ENCODE measurements at regions not wholly inside any gene's neighbourhood (a gene's known extent, or its start where the extent isn't known, plus 50 kb on each side); places are given as distances from the start of the nearest gene placed in this dataset.
"Not testable (repeated sequence)": the region's sequence is repeated elsewhere in the genome, so short reads cannot be mapped to it uniquely, and the experiment has no call there.

DNA sequence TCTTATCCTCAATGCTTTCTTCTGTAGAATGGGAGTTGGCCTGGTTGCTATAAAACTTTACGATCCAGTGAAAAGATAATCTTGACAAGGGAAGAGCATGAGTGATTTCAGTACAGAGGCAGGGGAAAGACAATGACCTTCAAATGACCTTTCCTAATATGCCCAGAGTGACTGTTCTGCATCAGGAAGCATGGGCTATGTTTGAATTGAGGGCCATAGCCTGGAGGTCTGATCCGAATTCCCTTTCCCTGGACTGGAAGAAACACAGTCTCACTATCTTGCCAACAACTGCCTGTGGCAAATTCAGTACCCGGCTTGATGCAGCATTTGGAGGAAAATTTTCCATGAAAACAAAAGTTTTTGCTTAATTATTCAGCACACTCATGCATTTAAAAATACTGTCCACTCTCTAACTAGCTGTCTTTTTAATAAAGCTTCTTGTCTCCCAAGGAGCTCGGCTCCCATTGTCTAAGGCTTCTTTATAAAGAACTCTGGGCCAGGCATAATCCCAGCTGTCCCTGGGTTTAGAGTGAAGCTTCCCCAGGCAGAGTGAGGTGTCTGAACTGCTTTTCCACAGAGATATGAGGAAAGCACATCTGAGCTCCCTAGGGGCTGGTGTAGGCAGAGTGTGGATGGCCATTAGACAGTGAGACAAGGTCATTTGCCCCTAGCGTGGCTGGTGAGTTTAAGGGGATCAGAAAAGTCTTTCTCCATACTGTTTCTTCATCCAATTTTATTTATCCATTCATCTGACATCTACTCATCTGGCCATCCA, 132.7 kb upstream of the CADM1 start:
- no peak for DNase-seq (ENCODE audit: low read depth in 2 of 2)

DNA sequence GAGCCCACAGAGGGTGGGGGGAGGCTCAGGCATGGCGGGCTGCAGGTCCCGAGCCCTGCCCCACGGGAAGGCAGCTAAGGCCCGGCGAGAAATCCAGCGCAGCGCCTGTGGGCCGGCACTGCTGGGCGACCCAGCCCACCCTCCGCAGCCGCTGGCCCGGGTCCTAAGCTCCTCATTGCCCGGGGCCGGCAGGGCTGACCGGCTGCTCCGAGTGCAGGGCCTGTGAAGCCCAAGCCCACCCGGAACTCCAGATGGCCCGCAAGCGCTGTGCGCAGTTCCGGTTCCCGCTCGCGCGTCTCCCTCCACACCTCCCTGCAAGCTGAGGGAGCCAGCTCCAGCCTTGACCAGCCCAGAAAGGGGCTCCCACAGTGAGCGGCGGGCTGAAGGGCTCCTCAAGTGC, 129.8 kb upstream of the CADM1 start:
- not testable (repeated sequence) for DNase-seq (ENCODE audit: low read depth in 2 of 2)

DNA sequence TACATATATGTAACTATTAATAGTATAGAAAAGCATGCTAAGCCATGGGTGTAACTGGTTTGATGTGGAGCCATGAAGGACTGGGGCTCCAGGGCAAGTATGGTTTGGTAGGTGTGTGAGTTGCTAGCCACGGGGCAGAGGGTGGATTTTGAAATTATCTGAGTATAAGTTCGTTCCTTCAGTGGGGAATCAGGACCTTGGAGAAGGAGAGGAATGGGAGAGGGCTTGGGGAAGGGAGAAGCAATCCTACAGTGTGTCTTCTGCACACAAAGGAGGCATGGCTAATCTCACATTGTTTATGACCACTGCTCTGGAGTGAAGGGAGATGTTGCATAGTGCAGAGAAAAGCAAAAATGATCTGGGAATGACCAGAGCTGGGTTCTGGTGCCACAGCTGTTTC, 127.8 kb upstream of the CADM1 start:
- DNase-seq (ENCODE audit: low read depth in 2 of 2) = no peak

DNA sequence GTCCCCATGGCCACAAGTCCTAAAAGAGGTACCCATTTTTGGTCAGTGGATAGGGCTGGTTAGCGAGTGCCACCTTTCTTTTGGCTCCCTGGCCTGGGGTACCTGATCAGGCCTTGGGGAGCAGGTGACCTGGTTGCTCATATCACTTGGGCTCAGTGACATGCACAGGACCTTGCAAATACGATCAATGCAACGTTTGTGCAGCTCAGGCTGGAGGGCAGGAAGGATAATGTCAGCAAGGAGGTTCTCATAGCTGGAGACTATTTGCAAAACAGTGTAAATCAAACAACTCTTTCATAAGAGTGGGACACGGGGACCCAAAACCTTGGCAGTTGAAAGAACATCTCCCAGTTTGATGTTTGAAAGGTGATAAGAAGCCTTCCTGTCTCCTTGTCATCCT, 127.4 kb upstream of the CADM1 start:
- DNase-seq (ENCODE audit: low read depth in 2 of 2) = no peak

DNA sequence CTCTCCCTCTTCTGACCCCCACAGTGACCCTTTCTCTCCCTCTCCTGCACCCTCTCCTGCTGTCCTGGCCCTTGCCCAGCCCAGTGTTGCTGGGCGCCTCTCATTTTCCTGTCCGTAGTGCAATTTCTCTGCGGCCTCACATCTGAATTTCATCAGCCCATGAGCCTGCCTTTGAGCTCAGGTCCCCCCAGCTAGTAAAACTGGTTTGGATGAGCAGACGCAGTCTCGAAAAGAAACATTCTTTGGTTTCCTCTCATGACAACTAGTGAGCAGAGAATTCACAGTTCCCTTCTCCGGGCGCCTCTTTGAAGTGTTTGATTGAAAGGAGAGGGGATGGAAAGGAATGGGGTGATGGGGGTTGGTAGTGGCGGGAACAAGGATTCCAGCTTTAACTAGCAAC, 126.0 kb upstream of the CADM1 start:
- no peak for DNase-seq (ENCODE audit: low read depth in 2 of 2)

DNA sequence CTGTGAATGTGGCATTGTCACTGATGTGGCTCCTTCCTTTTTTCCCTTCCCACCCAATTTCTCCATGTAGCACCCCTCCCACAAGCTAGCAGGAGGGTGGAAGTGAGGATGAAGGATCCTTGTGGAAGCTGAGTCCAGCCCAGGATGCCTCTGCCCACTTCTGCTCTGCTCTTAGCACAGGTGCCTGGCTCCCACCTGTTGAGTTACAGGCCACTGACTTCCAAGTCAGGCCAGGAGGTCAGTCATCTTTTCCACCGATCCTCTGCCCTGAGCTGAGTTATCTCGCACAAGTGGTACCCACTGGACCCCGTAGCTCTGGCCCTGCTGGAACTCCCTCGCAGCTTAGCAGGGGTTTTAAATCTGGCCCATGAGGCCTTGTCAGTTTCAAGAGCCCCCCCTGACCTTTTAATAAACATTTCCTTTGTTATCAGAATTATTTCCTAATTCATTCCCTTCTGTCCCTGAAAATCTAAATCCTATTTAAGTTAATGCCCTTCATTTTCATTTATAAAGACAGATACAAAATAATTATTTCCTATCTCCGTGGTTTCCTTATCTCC, 125.3 kb upstream of the CADM1 start:
- no peak for DNase-seq (ENCODE audit: low read depth in 2 of 2)

DNA sequence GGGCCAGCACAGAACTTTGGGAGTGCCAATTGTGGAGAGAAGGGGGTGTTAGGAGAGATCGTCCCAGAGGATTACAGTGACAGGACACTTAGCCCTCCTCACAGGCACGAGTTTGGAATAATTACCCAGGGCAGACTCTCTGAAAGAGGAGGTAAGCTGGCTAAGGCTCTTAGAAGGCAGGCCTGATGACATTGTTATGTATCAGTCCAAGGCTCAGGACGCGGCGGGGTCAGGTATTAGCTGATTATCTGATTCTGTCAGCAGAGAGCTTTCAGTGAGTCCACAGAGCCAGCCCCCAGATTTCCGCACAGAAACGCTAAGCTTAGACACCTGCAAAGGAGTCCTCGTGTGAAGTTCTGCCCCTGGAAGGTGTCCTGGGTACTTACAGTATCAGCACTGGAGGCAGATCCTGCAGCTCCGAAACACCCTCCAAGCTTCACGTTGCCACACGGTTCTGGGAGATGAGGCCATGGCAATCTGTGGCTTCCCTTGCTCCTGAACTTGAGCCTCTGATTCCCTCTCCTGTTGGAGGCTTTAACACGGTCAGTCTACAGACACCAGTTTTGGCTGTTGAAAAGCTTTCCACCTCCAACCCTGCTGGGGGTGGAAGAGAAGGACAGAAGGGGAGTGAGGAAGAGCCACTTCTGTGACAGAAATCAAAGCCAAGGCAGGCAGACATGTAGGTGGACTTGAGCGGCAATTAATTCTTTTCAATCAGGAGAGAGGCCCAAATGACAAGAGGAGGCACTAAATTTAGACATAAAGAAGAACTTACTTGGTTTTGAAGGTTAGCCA, 123.6 kb upstream of the CADM1 start:
- no peak for DNase-seq (ENCODE audit: low read depth in 2 of 2)

DNA sequence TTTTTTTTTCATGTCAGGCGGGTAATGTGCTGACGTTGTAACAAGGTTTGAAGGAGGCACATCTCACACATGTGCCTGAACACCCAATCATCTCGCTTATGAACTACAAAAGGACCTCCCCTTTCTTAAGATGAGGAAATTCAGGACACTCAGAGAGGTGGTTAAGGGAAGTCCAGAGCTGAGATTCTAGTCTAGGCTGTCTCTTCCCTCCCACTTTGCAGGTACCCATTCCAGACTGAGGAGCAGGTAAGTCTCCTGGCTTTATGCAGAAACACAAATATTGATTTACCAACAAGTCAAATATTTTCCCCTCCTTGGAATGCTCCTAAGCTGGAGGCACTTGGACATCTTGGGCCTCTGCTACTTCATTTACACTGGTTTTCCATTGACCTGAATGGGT, 122.9 kb upstream of the CADM1 start:
- no peak for DNase-seq (ENCODE audit: low read depth in 2 of 2)

DNA sequence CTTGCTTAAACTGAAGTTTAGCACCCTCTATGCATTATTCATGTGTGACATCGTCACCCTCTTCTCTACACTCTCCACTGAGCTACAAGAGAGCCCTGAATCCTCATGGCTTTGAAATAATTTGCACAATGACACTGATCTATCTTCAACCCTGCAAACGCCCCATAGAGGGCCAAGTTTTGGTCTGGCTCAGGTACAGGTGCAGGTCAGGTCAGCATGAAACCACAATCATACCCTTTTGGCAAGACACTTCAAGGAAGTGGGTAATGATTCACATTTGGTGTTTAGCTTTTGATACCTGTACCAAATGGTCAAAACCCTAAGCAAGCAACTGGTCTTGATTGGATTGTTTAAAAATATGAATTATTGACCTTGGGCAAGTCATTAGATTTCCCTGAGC, 122.2 kb upstream of the CADM1 start:
- DNase-seq (ENCODE audit: low read depth in 2 of 2) = no peak

DNA sequence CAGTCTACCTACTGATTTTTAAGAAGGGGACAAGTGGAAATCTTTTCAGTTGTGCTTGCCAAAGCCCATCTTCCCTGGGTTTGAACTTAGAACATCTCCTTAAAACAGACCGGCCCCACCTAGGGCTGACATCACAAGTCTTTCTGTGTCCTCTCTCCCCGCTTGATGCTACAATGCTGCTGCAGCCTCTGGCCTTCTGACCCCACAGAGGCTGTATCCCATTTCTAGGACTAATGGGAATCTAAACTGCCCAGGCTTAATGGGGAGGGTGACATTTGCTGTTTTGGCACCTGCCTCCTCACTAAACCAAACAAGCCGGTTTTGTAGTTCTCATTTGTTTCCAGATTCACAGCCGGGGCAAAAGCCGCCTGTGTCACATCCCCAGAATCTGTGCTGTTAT, 121.3 kb upstream of the CADM1 start:
- DNase-seq (ENCODE audit: low read depth in 2 of 2) = no peak

DNA sequence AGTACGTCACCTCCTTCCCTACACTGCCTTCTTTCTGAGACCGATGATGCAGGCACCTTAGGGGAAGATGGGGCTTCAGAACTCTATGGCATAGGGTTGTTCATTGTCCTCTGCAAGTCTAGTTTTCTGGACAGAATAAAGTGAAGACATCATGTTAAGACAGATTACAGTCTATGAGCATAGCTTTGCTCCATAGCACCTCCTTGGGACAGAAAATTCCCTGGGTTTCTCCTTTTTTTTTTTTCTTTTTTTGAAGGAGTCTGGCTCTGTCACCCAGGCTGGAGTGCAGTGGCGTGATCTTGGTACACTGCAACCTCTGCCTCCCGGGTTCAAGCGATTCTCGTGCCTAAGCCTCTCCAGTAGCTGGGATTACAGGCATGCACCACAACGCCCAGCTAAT, 119.8 kb upstream of the CADM1 start:
- no peak for DNase-seq (ENCODE audit: low read depth in 2 of 2)

DNA sequence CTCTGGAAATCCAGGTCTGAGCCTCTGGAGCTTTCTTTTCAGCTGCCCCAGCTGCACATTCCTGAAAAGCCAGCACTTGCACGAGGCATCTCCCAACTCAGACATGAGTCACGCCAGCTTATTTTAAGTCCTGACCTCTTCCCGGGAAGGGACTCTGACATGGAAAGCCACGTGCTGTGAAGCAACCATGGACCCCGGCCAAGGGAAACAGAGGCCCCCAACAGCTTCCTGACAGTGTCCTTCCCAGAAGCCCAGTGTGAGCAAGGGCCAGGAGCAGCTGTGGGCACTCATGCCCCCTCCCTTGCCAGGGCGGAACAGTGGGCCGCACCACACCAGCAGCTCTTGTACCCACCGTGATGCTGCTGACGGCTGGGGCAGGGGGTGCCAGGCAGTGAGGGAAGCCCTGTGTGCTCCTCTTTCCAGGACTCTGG, 118.8 kb upstream of the CADM1 start:
- no peak for DNase-seq (ENCODE audit: low read depth in 2 of 2)

DNA sequence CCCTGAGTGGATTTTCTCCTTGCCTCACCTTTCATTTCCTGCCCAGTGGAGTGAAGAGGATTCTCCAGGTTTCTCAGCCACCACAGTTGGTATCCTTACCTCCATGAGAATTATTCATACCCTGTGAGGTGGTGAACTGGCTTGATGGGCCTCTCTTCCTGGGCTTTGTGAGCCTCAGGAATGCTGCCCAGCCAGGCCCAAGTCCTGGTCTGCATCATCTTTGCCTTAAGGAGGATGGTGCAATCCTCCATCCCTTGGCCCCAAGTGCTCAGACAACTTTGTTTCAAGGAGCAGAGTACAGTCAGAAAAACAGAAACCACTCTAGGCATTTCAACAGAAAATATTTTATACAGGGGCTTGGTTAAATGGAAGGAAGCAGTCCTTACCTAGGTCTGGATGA, 114.2 kb upstream of the CADM1 start:
- no peak for DNase-seq (ENCODE audit: low read depth in 2 of 2)

DNA sequence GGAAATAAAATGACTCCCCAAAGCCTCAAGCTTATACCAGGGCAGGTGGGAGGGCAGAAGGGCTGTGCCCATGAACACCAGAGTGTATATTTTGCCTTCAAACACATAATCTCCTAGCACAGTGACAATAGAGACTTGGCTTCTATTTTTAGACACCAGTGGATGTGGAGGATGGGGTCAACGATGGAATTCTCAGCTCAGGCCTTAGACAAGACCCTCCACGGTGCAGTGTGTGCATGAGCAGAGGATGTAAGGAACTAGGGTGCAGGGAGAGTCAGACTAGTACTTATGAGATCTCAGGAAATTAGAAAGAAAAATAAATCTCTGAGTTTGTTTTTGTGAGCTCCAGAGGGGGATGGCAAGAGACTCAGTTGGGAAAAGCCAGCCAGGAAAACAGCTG, 113.6 kb upstream of the CADM1 start:
- DNase-seq (ENCODE audit: low read depth in 2 of 2) = no peak

DNA sequence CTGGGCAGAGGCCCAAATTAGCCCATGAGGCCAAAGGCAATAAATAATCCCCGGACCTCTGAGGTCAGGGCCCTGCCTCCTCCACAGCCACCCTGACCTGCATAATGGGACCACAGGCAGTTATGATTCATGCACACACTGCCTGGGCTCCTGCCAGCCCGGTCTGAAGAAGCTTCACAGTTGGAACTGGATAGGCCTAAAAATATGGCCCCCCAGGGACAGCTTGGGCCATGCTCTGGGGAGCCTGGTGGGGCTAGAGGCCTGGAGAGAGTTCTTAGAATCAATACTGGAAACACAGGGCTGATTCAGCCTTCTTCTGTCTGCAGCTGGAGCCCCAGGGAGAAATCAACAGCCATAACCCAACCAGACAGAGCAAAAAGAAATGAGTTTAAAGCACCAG, 112.8 kb upstream of the CADM1 start:
- DNase-seq (ENCODE audit: low read depth in 2 of 2) = no peak

DNA sequence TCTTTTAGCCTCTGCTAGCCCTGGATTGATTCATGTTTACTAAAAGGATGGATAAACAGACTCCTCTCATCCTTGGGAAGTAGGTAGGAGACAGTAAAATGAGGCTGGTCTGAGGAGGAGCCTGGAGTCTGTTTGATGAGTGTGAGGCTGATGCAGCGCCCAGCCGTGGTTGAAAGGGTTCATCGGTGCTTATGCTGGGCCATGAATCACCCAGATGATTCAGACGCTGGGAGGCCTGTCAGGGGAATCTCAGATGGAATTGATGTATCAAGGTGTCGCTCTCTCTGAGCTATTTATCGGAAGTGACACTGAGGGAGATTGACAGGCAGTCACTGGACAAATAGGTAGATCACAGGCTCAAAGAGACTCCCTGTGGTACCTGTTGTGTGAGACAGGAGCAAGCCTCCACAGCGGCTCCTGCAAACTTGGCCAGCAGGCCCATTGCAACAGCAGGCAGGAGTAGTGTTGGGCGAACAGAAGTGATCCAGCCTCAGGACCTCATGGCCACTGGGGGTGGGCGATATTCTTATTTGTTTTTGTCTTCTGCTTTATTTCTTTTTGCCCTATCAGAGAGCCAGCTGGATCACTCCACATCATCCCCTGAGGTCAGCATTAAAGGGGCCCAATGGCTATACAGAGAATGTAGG, 109.9 kb upstream of the CADM1 start:
- DNase-seq (ENCODE audit: low read depth in 2 of 2) = no peak

DNA sequence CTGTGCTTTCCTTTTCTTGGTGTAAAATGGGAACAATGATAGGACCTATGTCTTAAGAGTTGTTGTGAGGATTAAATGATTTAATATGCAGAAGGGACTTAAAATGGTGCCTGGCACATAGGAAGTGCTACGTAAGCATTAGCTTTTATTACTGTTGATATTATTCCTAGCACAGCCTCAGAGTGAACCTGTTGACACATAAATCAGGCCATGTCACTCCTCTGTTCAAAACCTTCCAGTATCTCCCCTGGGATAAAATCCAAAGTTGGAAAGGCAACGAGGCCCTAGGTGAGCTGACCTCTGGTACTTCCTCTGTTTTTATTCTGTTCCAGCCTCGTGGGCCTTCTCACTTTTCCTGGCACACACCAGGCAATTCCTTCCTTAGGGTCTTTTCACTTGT, 108.8 kb upstream of the CADM1 start:
- no peak for DNase-seq (ENCODE audit: low read depth in 2 of 2)

DNA sequence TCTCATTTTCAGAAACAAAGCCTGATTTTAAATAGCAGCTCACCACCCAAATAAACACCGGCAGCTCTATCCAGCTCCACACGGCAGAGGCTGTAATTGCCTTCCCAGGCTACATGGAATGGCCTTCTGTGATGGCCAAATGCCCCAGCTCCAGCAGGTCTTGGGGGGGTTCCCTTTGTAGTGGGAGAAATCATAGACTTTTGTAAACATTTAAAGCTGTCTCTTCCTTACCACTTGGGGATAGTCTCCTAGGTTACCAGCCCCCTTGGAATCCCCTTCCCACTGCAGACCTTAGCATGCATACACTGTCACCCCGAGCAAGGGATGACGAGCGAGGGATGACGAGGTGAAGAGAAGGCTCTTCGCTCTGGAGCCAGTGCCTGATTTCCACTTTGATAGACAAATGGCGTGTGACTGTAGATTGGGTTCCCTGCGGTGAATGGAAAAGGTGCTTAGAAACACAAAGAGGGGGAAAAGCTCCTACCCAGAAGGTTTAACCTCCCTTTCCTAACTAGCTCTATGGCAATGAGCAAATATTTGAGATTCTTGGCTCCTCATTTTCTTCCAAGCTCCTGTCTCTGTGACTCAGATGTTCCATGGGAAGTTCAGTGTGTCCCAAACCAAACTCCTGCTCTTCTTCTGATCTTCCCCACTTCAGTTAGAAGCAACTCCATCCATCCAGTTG, 108.0 kb upstream of the CADM1 start:
- DNase-seq (ENCODE audit: low read depth in 2 of 2) = no peak

DNA sequence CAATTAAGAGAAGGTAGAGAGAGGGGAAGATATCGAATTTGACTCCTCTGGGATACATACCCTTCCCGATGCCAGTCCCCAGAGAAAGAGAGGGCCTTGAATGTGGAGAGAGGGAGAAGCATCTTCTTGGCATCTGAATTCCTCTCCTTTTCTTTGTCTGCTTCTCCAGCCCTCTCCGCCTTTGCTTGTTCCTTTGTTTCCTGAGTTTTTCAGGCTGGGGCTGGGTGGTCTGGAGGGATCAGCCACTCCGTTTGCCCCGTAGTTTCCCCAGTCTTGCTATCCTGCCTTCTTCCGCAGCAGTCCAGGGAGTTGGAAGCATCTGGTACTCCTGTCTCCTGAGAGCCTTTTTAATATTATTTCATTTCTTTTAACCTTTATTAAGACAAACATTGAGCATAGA, 107.1 kb upstream of the CADM1 start:
- no peak for DNase-seq (ENCODE audit: low read depth in 2 of 2)

DNA sequence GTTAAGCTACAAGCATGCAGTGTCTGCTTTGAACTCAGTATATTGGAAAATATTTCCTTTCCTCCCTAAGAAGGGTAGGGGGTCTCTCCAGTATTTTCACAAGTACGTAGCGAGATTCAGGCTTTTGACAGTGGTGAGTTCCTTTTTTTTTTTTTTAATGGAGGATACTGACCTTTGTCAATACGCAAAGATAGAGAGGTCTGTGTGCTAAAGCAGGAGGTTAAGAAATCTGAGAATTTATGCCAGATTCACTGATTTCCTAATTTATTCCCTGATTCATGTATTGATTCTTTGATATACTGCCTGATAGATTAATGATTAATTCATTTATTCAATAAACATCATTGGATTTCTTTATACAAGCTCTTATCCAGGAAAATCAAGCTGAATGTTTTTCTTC, 106.7 kb upstream of the CADM1 start:
- DNase-seq (ENCODE audit: low read depth in 2 of 2) = no peak

DNA sequence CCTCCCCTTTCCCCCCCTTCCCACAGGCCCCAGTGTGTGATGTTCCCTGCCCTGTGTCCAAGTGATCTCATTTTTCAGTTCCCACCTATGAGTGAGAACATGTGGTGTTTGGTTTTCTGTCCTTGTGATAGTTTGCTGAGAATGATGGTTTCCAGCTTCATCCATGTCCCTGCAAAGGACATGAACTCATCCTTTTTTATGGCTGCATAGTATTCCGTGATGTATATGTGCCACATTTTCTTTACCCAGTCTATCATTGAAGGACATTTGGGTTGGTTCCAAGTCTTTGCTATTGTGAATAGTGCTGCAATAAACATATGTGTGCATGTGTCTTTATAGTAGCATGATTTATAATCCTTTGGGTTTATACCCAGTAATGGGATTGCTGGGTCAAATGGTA, 106.0 kb upstream of the CADM1 start:
- not testable (repeated sequence) for DNase-seq (ENCODE audit: low read depth in 2 of 2)

DNA sequence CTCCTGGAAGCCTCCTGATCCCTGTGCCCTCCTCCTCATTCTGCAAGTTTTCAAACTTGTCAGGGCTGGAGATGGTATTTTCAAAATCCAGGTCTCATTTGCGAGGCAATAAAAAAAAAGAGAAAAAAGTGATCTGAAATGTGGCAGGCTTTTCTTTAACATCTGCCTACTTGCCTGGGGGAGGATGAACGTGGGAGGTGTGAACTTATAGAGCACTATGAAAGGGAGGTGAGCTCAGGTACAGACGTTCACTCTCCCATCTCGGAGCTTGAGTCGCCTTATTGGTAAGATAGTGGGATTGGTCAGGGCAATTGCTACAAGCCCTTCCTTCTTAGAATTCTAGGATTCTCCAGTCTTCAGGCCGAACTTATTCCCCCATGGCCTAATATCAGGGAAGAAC, 104.8 kb upstream of the CADM1 start:
- no peak for DNase-seq (ENCODE audit: low read depth in 2 of 2)

Data from stimulated activated CD4-positive, alpha-beta T cell treated with anti-CD3 and anti-CD28 coated beads, Interleukin-4, amount 100 ng/mL, for 48 hours (primary cell).